NCI-H446 treated with DMSO at 0.1 percent for 48 hours (cell line): ENCODE measurements at regions not wholly inside any gene's neighbourhood (a gene's known extent, or its start where the extent isn't known, plus 50 kb on each side); places are given as distances from the start of the nearest gene placed in this dataset.
"Not testable (repeated sequence)": the region's sequence is repeated elsewhere in the genome, so short reads cannot be mapped to it uniquely, and the experiment has no call there.

Experiments
- DNase-seq: peaks from one replicate; lab custom pipeline; 2025; lab: John Stamatoyannopoulos, UW

DNA sequence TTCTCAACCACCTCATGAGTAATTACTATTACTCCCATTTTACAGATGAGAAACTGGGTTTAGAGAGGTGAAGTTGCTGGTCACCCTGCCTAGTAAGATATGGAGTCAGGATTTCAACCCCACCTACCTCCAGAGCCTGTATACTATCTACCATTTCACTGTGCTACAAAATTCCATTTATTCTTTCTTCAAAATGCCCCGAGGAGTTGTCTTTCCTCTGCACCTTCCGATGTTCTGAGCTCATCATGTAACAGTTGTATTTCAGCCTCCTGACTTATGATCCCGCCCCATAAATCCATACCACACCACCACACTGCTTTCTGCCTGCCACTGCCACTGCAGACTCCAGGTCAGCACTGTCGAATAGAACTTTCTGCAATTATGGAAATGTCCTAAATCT lies 71.3 kb upstream of the SLC25A36 start:
- DNase-seq = no peak

DNA sequence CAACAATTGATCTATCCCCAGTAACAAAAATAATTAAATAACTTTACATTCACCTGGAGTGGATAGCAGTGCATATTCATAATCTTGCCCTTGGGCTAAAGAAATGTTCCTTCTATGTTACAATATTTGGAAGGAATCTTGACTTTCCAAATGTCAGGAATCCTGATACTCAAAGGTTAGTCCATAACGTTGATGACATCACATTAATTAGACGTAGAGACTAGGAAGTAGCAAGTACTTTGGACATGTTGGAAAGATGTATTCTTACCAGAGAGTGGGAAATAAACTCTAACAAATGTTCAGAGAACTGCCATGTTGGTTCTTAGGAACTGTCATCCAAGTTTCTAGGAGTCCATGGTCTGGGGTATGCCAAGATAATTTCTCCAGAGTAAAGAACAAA lies 70.6 kb upstream of the SLC25A36 start:
- no peak for DNase-seq

DNA sequence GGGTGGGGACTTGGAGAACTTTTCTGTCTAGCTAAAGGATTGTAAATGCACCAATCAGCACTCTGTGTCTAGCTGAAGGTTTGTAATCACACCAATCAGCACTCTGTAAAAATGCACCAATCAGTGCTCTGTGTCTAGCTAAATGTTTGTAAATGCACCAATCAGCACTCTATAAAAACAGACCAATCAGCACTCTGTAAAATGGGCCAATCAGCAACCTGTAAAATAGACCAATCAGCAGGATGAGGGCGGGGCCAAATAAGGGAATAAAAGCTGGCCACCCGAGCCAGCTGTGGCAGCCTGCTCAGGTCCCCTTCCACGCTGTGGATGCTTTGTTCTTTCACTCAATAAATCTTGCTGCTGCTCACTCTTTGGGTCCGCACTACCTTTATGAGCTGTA lies 69.5 kb upstream of the SLC25A36 start:
- not testable (repeated sequence) for DNase-seq

DNA sequence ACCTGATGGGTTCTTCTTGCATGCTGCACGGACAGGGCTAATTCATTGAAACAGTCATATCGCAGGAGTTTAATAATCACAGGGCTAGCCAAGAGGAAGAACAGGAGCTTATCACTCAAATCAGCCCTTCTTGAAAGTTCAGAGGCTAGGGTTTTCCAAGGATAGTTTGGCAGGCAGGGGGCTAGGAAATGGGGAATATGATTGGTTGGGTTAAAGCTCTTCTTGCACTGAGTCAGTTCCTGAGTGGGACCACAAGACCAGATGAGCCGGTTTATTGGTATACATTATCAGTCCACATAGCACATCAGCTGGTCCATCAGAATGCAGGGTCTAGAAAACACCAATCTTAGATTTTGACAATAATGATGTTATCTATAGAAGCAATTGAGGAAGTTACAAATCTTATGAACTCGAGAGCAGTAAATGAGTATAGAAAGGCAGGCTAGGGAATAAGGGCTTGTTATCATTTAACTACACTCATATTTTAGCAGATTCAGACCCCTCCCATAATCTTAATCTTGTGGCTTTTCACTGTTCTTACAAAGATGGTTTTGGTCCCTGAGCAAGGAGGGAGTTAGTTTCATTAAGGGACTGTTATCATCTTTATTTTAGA lies 58.1 kb upstream of the SLC25A36 start:
- DNase-seq = no peak

DNA sequence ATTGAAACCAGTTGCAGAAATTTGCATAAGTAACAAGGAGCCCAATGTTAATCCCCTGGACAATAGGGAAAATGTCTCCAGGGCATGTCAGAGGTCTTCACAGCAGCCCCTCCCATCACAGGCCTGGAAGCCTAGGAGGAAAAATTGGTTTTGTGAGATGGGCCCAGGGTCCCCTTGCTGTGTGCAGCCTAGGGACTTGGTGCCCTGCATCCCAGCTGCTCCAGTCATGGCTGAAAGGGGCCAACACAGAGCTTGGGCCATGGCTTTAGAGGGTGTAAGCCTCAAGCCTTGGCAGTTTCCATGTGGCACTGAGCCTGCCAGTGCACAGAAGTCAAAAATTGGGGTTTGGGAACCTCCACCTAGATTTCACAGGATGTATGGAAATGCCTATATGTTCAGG lies 55.9 kb upstream of the SLC25A36 start:
- not testable (repeated sequence) for DNase-seq
